GM11168 (cell line): ENCODE measurements at regions not wholly inside any gene's neighbourhood (a gene's known extent, or its start where the extent isn't known, plus 50 kb on each side); places are given as distances from the start of the nearest gene placed in this dataset.

Experiments
- in situ Hi-C: fragments of 300-500 bp; cut with MboI; formaldehyde crosslinking; loops from one replicate; pipeline ENCODE4 v1.12.0; 2022; ENCODE audit warnings: low sequenced_read_pairs; ENCODE audit not compliant: unreplicated experiment

- in situ Hi-C loops = no loop called here
These were observed 246.2 kb downstream of the LRFN2 start for GRCh38 chr6:40340957-40341356.

- in situ Hi-C loops = no loop called here
These were observed 247.0 kb downstream of the LRFN2 start for GRCh38 chr6:40340196-40340595.

- in situ Hi-C loops = no loop called here
These were observed 248.9 kb downstream of the LRFN2 start for GRCh38 chr6:40338306-40338705.

GRCh38 chr6:40336940-40337760 is 250.0 kb downstream of the LRFN2 start:
- in situ Hi-C loops = no loop called here

GRCh38 chr6:40336296-40336695 is 250.9 kb downstream of the LRFN2 start:
- in situ Hi-C loops = no loop called here

GRCh38 chr6:40334496-40335270 is 252.5 kb downstream of the LRFN2 start:
- in situ Hi-C loops = no loop called here

GRCh38 chr6:40331545-40331944 is 255.6 kb downstream of the LRFN2 start:
- in situ Hi-C loops = no loop called here

- in situ Hi-C loops = no loop called here
These were observed 256.9 kb downstream of the LRFN2 start for GRCh38 chr6:40330301-40330721.

GRCh38 chr6:40328986-40329545 is 258.1 kb downstream of the LRFN2 start:
- in situ Hi-C loops = no loop called here

GRCh38 chr6:40328386-40328985 is 258.7 kb downstream of the LRFN2 start:
- in situ Hi-C loops = no loop called here

GRCh38 chr6:40326714-40327421 is 260.3 kb downstream of the LRFN2 start:
- in situ Hi-C loops = no loop called here

GRCh38 chr6:40325791-40326190 is 261.4 kb downstream of the LRFN2 start:
- in situ Hi-C loops = no loop called here

GRCh38 chr6:40325041-40325440 is 262.1 kb downstream of the LRFN2 start:
- in situ Hi-C loops = no loop called here

GRCh38 chr6:40323881-40324634 is 263.1 kb downstream of the LRFN2 start:
- in situ Hi-C loops = no loop called here

- in situ Hi-C loops = no loop called here
These were observed 264.8 kb downstream of the LRFN2 start for GRCh38 chr6:40322336-40322735.

- in situ Hi-C loops = no loop called here
These were observed 265.5 kb downstream of the LRFN2 start for GRCh38 chr6:40321616-40322015.

- in situ Hi-C loops = no loop called here
These were observed 266.2 kb downstream of the LRFN2 start for GRCh38 chr6:40320947-40321346.

- in situ Hi-C loops = no loop called here
These were observed 266.7 kb downstream of the LRFN2 start for GRCh38 chr6:40320441-40320840.

GRCh38 chr6:40319124-40319523 is 268.0 kb downstream of the LRFN2 start:
- in situ Hi-C loops = loop anchor here (10.0 kb wide), 1 partner anchor 974 kb away; no protein-coding TSS in a partner anchor
